PFSK-1 (cell line): ENCODE measurements at regions not wholly inside any gene's neighbourhood (a gene's known extent, or its start where the extent isn't known, plus 50 kb on each side); places are given as distances from the start of the nearest gene placed in this dataset.
A peak's percentile ranks its signal among the peaks of the same experiment; 100 is the strongest.

Experiments
- FOXP2 ChIP-seq: optimal IDR thresholded peaks from 2 replicates; pipeline ENCODE3; 2011; ENCODE audit warnings: borderline replicate concordance, control low read depth, inconsistent platforms; ENCODE audit not compliant: insufficient read depth; ENCODE audit errors: extremely low read length, extremely low read depth
- POLR2AphosphoS5 ChIP-seq: IDR thresholded peaks from 2 replicates; pipeline ENCODE4 v1.6.1; 2012; ENCODE audit warnings: low read depth, mild to moderate bottlenecking, control low read depth, low read length, moderate library complexity
- REST ChIP-seq, 2 experiments: IDR thresholded peaks; 2 replicates each; pipeline versions ENCODE4 v1.6.1 to v1.8.0; 2011 to 2012; ENCODE audit warnings: low read depth in 2 of 2, low read length in 2 of 2, control low read depth in 1 of 2, inconsistent platforms in 1 of 2, mild to moderate bottlenecking in 1 of 2, moderate library complexity in 1 of 2; ENCODE audit not compliant: insufficient read depth in 1 of 2
- SIN3A ChIP-seq: IDR thresholded peaks from 2 replicates; pipeline ENCODE4 v1.6.1; 2012; ENCODE audit warnings: mild to moderate bottlenecking, low read length, moderate library complexity, borderline replicate concordance; ENCODE audit not compliant: insufficient read depth
- TAF1 ChIP-seq: IDR thresholded peaks from 2 replicates; pipeline ENCODE4 v1.6.1; 2012; ENCODE audit warnings: low read length, control low read depth, borderline replicate concordance; ENCODE audit not compliant: insufficient read depth

GRCh38 chr5:89044674-89045200 lies 161.8 kb upstream of the MEF2C start:
- TF ChIP-seq REST (IDR thresholded peaks at IDR 0.05; ENCODE audit: insufficient read depth in 1 of 2, low read depth in 2 of 2, low read length in 2 of 2) (no peak), TAF1 (no peak), POLR2AphosphoS5 (no peak)

- TF ChIP-seq REST (IDR thresholded peaks at IDR 0.05; ENCODE audit: insufficient read depth in 1 of 2, low read depth in 2 of 2, low read length in 2 of 2) (peak in 1 of 2 experiments; percentile 45; a peak in 1 of 4 replicates), SIN3A (no peak)
Observed at GRCh38 chr5:89043676-89044075, 160.7 kb upstream of the MEF2C start.

DNA sequence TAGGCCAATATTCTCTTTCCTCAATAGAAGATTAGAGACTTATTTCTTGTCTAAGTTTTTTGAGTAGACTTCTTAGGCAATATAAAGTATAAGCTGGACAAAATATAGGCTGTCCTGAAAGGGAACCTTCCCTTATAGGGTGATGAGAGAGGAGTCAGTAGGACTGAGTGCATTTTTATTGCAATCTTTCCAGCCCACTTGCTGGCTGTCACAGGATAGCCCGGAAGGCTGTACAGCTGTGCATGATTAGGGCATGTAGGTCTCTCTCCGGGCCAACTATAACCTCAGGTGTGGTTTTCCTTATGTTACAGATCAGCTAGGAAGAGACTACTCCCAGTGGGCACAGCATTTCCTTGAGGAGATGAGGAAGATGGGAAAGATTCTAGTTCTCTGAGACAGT lies 159.8 kb upstream of the MEF2C start:
- TF ChIP-seq REST (IDR thresholded peaks at IDR 0.05; ENCODE audit: insufficient read depth in 1 of 2, low read depth in 2 of 2, low read length in 2 of 2) (no peak), TAF1 (no peak), FOXP2 (no peak), SIN3A (no peak), POLR2AphosphoS5 (no peak)

GRCh38 chr5:89041976-89042375 lies 159.0 kb upstream of the MEF2C start:
- no peak for TF ChIP-seq SIN3A
- TF ChIP-seq REST (IDR thresholded peaks at IDR 0.05; ENCODE audit: insufficient read depth in 1 of 2, low read depth in 2 of 2, low read length in 2 of 2): no peak
- TF ChIP-seq POLR2AphosphoS5: no peak
- no peak for TF ChIP-seq FOXP2
- TF ChIP-seq TAF1: no peak

- TF ChIP-seq SIN3A (no peak), POLR2AphosphoS5 (no peak), FOXP2 (no peak), REST (IDR thresholded peaks at IDR 0.05; ENCODE audit: insufficient read depth in 1 of 2, low read depth in 2 of 2, low read length in 2 of 2) (no peak), TAF1 (no peak)
Observed at GRCh38 chr5:89041249-89041779, 158.3 kb upstream of the MEF2C start.
